ENCODE measurements at regions not wholly inside any gene's neighbourhood (a gene's known extent, or its start where the extent isn't known, plus 50 kb on each side); places are given as distances from the start of the nearest gene placed in this dataset.

GRCh38 chr7:67743501-67743900 lies 746.9 kb downstream of the TYW1 start:
- TF ChIP-seq CTCF (IDR thresholded peaks at IDR 0.05; ENCODE audit: insufficient read depth, low read depth, low read length) (no peak), EZH2 (IDR thresholded peaks at IDR 0.05; ENCODE audit: insufficient read depth, low read length) (no peak)

All from astrocyte (in vitro differentiated cells and primary cell).